SK-N-MC (cell line): ENCODE measurements at regions not wholly inside any gene's neighbourhood (a gene's known extent, or its start where the extent isn't known, plus 50 kb on each side); places are given as distances from the start of the nearest gene placed in this dataset.
"Not testable (repeated sequence)": the region's sequence is repeated elsewhere in the genome, so short reads cannot be mapped to it uniquely, and the experiment has no call there.

Source experiments
- DNase-seq: peaks from one replicate; pipeline ENCODE4 v3.0.0-alpha.2; 2011; ENCODE audit warnings: low read depth, low spot score
- H3K27ac ChIP-seq: fragments of 200-600 bp; sonication (generic); 2 replicates; pipeline ENCODE4 v1.5.1; 2016; ENCODE audit warnings: mixed run types
- H3K36me3 ChIP-seq: fragments of 200-600 bp; sonication (generic); 2 replicates; pipeline ENCODE4 v1.6.1; 2017; ENCODE audit warnings: antibody characterized with exemption, low read length, mixed read lengths; ENCODE audit not compliant: insufficient read depth
- H3K4me3 ChIP-seq: fragments of 200-600 bp; sonication (generic); 2 replicates; pipeline ENCODE4 v1.5.1; 2016
- H3K9ac ChIP-seq: fragments of 200-600 bp; sonication (generic); 2 replicates; pipeline ENCODE4 v1.8.0; 2017; ENCODE audit warnings: mixed run types, mixed read lengths; ENCODE audit not compliant: insufficient read length
- H3K9me3 ChIP-seq: fragments of 200-600 bp; sonication (generic); 2 replicates; pipeline ENCODE4 v1.6.1; 2017; ENCODE audit warnings: low read depth, mild to moderate bottlenecking, antibody characterized with exemption, low read length, moderate library complexity, mixed read lengths

DNA sequence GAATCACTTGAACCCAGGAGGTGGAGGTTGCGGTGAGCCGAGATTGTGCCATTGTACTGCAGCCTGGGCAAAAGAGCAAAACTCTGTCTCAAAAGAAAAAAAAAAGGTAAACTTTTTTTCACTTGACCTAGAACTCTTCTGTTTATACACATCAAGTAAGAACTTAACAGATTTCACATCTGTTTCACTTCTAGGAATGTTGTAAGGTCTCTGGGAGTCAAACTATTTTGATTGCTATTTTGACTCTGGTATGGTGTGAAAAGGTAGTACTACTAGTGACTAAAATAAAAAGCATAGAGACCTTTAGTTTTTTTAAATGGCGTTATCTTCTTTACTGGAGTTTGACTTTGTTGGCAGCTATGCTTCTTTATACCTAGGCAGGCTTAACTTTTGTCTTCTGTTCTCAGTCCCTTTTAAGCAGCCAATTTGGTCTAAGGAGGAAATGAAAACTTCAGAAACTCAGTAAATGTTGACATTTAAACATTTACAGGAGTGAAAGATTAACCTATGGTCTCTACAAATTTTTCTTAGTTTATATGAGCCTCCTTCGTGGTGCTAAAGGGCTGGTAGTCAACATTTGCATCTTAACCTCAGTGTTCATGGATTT, 84.7 kb downstream of the METTL2B start:
- H3K9me3 ChIP-seq, result not testable (repeated sequence)

DNA sequence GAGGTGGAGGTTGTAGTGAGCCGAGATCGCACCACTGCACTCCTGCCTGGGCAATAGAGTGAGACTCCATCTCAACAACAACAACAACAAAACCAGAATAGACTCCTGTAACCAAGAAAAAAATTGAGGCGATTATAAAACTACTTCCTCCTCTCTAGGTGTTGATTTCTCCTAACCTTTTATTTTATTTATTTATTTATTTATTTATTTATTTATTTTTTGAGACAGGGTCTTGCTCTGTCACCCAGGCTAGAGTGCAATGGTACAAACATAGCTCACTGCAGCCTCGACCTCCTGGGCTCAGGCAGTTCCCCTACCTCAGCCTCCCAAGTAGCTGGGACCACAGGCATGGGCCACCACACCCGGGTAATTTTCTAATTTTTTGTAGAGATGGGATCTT, 86.2 kb downstream of the METTL2B start:
- not testable (repeated sequence) for H3K4me3 ChIP-seq, H3K27ac ChIP-seq, H3K36me3 ChIP-seq, H3K9ac ChIP-seq, H3K9me3 ChIP-seq, DNase-seq

More for the DNA sequence above, 84.7 kb downstream of the METTL2B start:
- H3K27ac ChIP-seq, H3K36me3 ChIP-seq, DNase-seq, H3K4me3 ChIP-seq, H3K9ac ChIP-seq: not testable (repeated sequence)

GRCh38 chr7:128564123-128564700, 87.7 kb downstream of the METTL2B start:
- DNase-seq, H3K27ac ChIP-seq, H3K9ac ChIP-seq, H3K4me3 ChIP-seq, H3K36me3 ChIP-seq, H3K9me3 ChIP-seq: not testable (repeated sequence)

DNA sequence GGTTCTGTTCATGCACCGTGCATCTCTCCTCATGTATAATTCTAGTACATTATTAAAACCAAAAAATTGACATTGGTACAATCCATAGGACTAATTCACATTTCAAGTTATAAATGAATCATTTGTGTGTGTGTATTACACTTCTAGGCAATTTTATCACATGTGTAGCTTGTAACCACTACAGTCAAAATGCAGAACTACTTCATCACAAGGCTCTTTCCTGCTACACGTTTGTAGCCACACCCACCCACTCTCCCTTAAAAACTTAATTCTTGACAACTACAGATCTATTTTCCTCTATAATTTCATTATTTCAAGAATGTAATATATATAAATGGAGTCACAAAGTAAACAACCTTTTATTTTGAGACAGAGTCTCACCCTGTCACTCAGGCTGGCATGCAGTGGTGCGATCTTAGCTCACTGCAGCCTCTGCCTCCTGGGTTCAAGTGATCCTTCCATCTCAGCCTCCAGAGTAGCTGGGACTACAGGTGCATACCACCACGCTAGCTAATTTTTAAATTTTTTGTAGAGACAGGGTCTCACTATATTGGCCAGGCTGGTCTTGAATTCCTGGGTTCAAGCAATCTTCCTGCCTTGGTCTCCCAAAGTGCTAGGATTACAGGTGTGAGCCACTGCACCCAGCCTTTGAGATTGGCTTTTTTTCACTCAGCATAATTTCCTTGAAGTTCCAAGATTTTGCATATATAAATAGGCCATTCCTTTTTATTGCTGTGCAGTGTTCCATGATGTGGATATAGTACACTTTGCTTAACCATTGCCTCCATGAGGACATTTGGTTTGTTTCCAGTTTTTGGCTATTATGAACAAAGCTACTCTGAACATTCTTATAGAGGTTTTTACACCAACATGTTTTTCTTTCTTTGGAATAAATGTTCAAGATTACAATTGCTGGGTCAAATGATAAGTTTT, 88.7 kb downstream of the METTL2B start:
- H3K27ac ChIP-seq, DNase-seq, H3K9ac ChIP-seq, H3K4me3 ChIP-seq, H3K9me3 ChIP-seq, H3K36me3 ChIP-seq: not testable (repeated sequence)

GRCh38 chr7:128575277-128575676, 96.8 kb upstream of the GARIN1A start:
- not testable (repeated sequence) for DNase-seq, H3K27ac ChIP-seq, H3K9ac ChIP-seq, H3K9me3 ChIP-seq, H3K4me3 ChIP-seq, H3K36me3 ChIP-seq

DNA sequence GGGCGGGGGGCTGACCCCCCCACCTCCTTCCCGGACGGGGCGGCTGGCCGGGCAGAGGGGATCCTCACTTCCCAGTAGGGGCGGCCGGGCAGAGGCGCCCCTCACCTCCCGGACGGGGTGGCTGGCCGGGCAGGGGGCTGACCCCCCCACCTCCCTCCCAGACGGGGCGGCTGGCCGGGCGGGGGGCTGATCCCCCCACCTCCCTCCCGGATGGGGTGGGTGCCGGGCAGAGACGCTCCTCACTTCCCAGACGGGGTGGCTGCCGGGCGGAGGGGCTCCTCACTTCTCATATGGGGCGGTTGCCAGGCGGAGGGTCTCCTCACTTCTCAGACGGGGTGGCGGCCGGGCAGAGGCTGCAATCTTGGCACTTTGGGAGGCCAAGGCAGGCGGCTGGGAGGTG, 95.1 kb upstream of the GARIN1A start:
- H3K4me3 ChIP-seq, DNase-seq, H3K9ac ChIP-seq, H3K9me3 ChIP-seq, H3K36me3 ChIP-seq, H3K27ac ChIP-seq: not testable (repeated sequence)

GRCh38 chr7:128579843-128580242, 92.2 kb upstream of the GARIN1A start:
- H3K9me3 ChIP-seq, H3K27ac ChIP-seq, H3K4me3 ChIP-seq, H3K36me3 ChIP-seq, H3K9ac ChIP-seq, DNase-seq: not testable (repeated sequence)

- peaks cover 11% of the 10 kb centered on the region; the same call in 1 of the 2 replicates for H3K36me3 ChIP-seq
- H3K27ac ChIP-seq, H3K9ac ChIP-seq, H3K9me3 ChIP-seq, H3K4me3 ChIP-seq, DNase-seq: not testable (repeated sequence)
Observed at GRCh38 chr7:128581100-128581499, 91.0 kb upstream of the GARIN1A start.

- not testable (repeated sequence) for H3K4me3 ChIP-seq, DNase-seq, H3K9me3 ChIP-seq, H3K27ac ChIP-seq, H3K9ac ChIP-seq
- H3K36me3 ChIP-seq, result peaks cover 15% of the 10 kb centered on the region; the same call in 1 of the 2 replicates
Observed at GRCh38 chr7:128581825-128582561, 90.1 kb upstream of the GARIN1A start.

DNA sequence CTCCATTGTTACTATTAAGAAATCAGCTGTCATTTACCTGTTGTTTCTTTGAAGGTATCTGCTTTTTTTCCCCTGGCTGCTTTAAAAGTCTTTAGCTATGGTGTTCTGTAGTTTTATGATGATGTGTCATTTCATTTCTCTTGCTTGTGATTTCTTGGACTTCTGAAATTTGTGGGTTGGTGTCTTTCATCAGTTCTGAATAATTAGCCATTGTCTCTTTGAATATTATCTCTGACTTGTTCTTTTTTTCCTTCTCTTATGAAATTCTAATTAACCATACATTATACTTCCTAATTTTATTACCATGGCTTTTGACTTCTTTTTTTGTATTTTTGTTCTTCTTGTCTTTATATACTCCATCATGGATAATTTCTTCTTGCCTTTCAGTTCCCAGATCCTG, 85.4 kb upstream of the GARIN1A start:
- not testable (repeated sequence) for H3K4me3 ChIP-seq, H3K9ac ChIP-seq, DNase-seq, H3K27ac ChIP-seq, H3K9me3 ChIP-seq
- H3K36me3 ChIP-seq, result peaks cover 17% of the 10 kb centered on the region; the same call in 1 of the 2 replicates
